Panc1 (cell line): ENCODE measurements at regions not wholly inside any gene's neighbourhood (a gene's known extent, or its start where the extent isn't known, plus 50 kb on each side); places are given as distances from the start of the nearest gene placed in this dataset.

Experiments
- ATAC-seq: fragments of 200-7000 bp; cut with Tn5 transposase; 2 replicates; pipeline ENCODE4 v1.9.1; 2020; ENCODE audit warnings: mild to moderate bottlenecking, moderate library complexity
- BruUV-seq: library from RNA; stranded (reverse); fragments of 400-500 nt; replicated peaks from 2 replicates; lab custom pipeline; 2021; lab: Mats Ljungman, UMichigan
- CTCF ChIA-PET: fragments of 300-600 bp; sonication (Branson Sonifier 250); formaldehyde crosslinking; loops from one replicate; lab custom pipeline; 2022; ENCODE audit warnings: antibody characterized with exemption; lab: Charles Lee
- POLR2A ChIA-PET: fragments of 300-600 bp; sonication (Branson Sonifier 250); formaldehyde crosslinking; loops from one replicate; lab custom pipeline; 2022; ENCODE audit warnings: antibody characterized with exemption; lab: Charles Lee
- DNase-seq: peaks from one replicate; pipeline ENCODE4 v3.0.0-alpha.2; 2010; ENCODE audit warnings: low read depth, low spot score
- H3K27ac ChIP-seq: 2 replicates; pipeline ENCODE4 v1.5.1; 2011; ENCODE audit warnings: mild to moderate bottlenecking, low read length, inconsistent platforms
- H3K27me3 ChIP-seq: fragments of 200-500 bp; sonication (Bioruptor generic); 2 replicates; pipeline ENCODE4 v1.6.0; 2014; ENCODE audit warnings: low read length, inconsistent platforms; ENCODE audit not compliant: control insufficient read depth, insufficient read depth
- H3K36me3 ChIP-seq: fragments of 200-500 bp; sonication (Bioruptor generic); 2 replicates; pipeline ENCODE4 v1.5.1; 2014; ENCODE audit warnings: inconsistent platforms, mild to moderate bottlenecking, low read length, moderate library complexity; ENCODE audit not compliant: control insufficient read depth, insufficient read depth
- H3K4me1 ChIP-seq: 2 replicates; pipeline ENCODE4 v1.5.1; 2011; ENCODE audit warnings: inconsistent platforms, mild to moderate bottlenecking, low read length, moderate library complexity; ENCODE audit not compliant: control insufficient read depth, insufficient read depth
- H3K4me3 ChIP-seq, 2 experiments: 2 replicates each; pipeline ENCODE4 v1.5.1; 2011 to 2012; ENCODE audit warnings: low read depth in 2 of 2, low read length in 2 of 2, mild to moderate bottlenecking in 2 of 2, inconsistent platforms in 1 of 2, moderate library complexity in 1 of 2
- H3K9me3 ChIP-seq: fragments of 200-500 bp; sonication (Bioruptor generic); 2 replicates; pipeline ENCODE4 v1.5.1; 2014; ENCODE audit warnings: low read depth, mild to moderate bottlenecking, inconsistent platforms, low read length, moderate library complexity; ENCODE audit not compliant: control insufficient read depth, insufficient read depth
- CTCF ChIP-seq: fragments of 450-650 bp; IDR thresholded peaks from 2 replicates; pipeline ENCODE4 v1.5.1; 2017; ENCODE audit warnings: mild to moderate bottlenecking
- POLR2AphosphoS5 ChIP-seq: IDR thresholded peaks from 2 replicates; pipeline ENCODE4 v1.6.1; 2012; ENCODE audit warnings: mild to moderate bottlenecking, low read depth, low read length, moderate library complexity
- REST ChIP-seq, 2 experiments: IDR thresholded peaks; 2 replicates each; pipeline ENCODE4 v1.6.1; 2011 to 2012; ENCODE audit warnings: low read depth in 2 of 2, control low read depth in 1 of 2, low read length in 1 of 2, mild to moderate bottlenecking in 1 of 2, moderate library complexity in 1 of 2; ENCODE audit not compliant: insufficient read depth in 1 of 2
- SIN3A ChIP-seq: IDR thresholded peaks from 2 replicates; pipeline ENCODE4 v1.6.1; 2012; ENCODE audit warnings: low read depth, mild to moderate bottlenecking, low read length, moderate library complexity, borderline replicate concordance; ENCODE audit not compliant: insufficient read depth
- TCF7L2 ChIP-seq: IDR thresholded peaks from 2 replicates; pipeline ENCODE4 v1.6.1; 2011; ENCODE audit warnings: mild to moderate bottlenecking, low read depth, low read length, inconsistent platforms
- in situ Hi-C: cut with HindIII; loops from 2 replicates; pipeline ENCODE4 v1.10.0; 2016; ENCODE audit warnings: low sequenced_read_pairs, low pct_unique_long_range_greater_than_20kb
- intact Hi-C: fragments of 100-400 bp; cut with micrococcal nuclease; formaldehyde crosslinking; loops from one replicate; pipeline ENCODE4 v1.10.0; 2022; ENCODE audit not compliant: unreplicated experiment

- Histone ChIP-seq H3K4me3 (no peak overlapping the region), H3K36me3 (no peaks in the 10 kb centered on the region), H3K27me3 (no peaks in the 10 kb centered on the region), H3K4me1 (no peaks in the 10 kb centered on the region), H3K27ac (no peak overlapping the region), H3K9me3 (no peaks in the 10 kb centered on the region)
- intact Hi-C loops (no loop called here), in situ Hi-C loops (no loop called here)
- ATAC-seq, result no peak
- DNase-seq, result no peak
- TF ChIP-seq REST (IDR thresholded peaks at IDR 0.05; ENCODE audit: insufficient read depth in 1 of 2, low read depth in 2 of 2, low read length in 1 of 2) (no peak), SIN3A (no peak), TCF7L2 (no peak), CTCF (no peak), POLR2AphosphoS5 (no peak)
- POLR2A ChIA-PET, result no interaction called here
- no TSS peak for BruUV-seq
- CTCF ChIA-PET, result no interaction called here
These were observed 126.4 kb upstream of the GAS1 start for GRCh38 chr9:87073692-87074091.

- Histone ChIP-seq H3K27me3 (no peaks in the 10 kb centered on the region), H3K4me3 (no peak overlapping the region), H3K9me3 (no peaks in the 10 kb centered on the region), H3K36me3 (no peaks in the 10 kb centered on the region), H3K27ac (no peak overlapping the region), H3K4me1 (no peaks in the 10 kb centered on the region)
- DNase-seq (no peak), ATAC-seq (no peak)
- ChIA-PET POLR2A (no interaction called here), CTCF (no interaction called here)
- TF ChIP-seq POLR2AphosphoS5, result no peak
- no peak for TF ChIP-seq CTCF
- no peak for TF ChIP-seq SIN3A
- no peak for TF ChIP-seq TCF7L2
- TF ChIP-seq REST (IDR thresholded peaks at IDR 0.05; ENCODE audit: insufficient read depth in 1 of 2, low read depth in 2 of 2, low read length in 1 of 2), result no peak
- no TSS peak for BruUV-seq
- intact Hi-C loops, result no loop called here
- in situ Hi-C loops, result no loop called here
These were observed 128.2 kb upstream of the GAS1 start for GRCh38 chr9:87075537-87075936.
